Testis (tissue), 2 donors: ENCODE measurements at regions not wholly inside any gene's neighbourhood (a gene's known extent, or its start where the extent isn't known, plus 50 kb on each side); places are given as distances from the start of the nearest gene placed in this dataset.

Experiments
- DNase-seq: peaks from one replicate; pipeline ENCODE4 v3.0.0-alpha.2; 2019
- H3K27ac ChIP-seq, 2 donors: fragments of 200-600 bp; sonication (generic); one replicate each; pipeline ENCODE4 v1.5.1; 2019
- H3K27me3 ChIP-seq: fragments of 200-600 bp; sonication (generic); one replicate; pipeline ENCODE4 v1.5.1; 2019
- H3K36me3 ChIP-seq: fragments of 200-600 bp; sonication (generic); one replicate; pipeline ENCODE4 v1.5.1; 2017; ENCODE audit warnings: low read depth; ENCODE audit errors: missing control alignments
- H3K4me1 ChIP-seq: fragments of 200-600 bp; sonication (generic); one replicate; pipeline ENCODE4 v1.5.1; 2019
- H3K4me3 ChIP-seq, 2 donors: fragments of 200-600 bp; sonication (generic); one replicate each; pipeline ENCODE4 v1.5.1; 2017 to 2019
- H3K9me3 ChIP-seq: fragments of 200-600 bp; sonication (generic); one replicate; pipeline ENCODE4 v1.5.1; 2017
- POLR2A ChIP-seq: fragments of 450-650 bp; IDR thresholded peaks from one replicate; pipeline ENCODE4 v1.6.1; 2017; ENCODE audit warnings: antibody characterized with exemption, mild to moderate bottlenecking, moderate library complexity
- WGBS, 2 donors: methylation state at CpG; one replicate each; pipeline ENCODE4 v1.1.5; 2018; 5-methylcytosine and 5-hydroxymethylcytosine counted together
- intact Hi-C: fragments of 100-400 bp; cut with DNase I; formaldehyde crosslinking; loops from one replicate; pipeline ENCODE4 v1.15.1; 2023; ENCODE audit warnings: low total_unique reads
- TF ChIP-seq, protein P1 (sequence below), 3 experiments: fragments of 450-650 bp in 2 of 3; fragments of 200-600 bp in 1 of 3; sonication (generic) in 1 of 3; IDR thresholded peaks; one replicate each; pipeline ENCODE4 v1.5.1; 2016 to 2019; ENCODE audit warnings: antibody characterized with exemption in 3 of 3, mild to moderate bottlenecking in 2 of 3, moderate library complexity in 1 of 3

GRCh38 chr7:113787106-113787505 lies 131.7 kb downstream of the PPP1R3A start:
- Histone ChIP-seq H3K4me3 (no peak overlapping the region), H3K4me1 (no peaks in the 10 kb centered on the region), H3K27ac (no peak overlapping the region), H3K9me3 (no peaks in the 10 kb centered on the region), H3K27me3 (no peaks in the 10 kb centered on the region), H3K36me3 (no peaks in the 10 kb centered on the region)
- DNase-seq, result no peak
- WGBS, 2 donors, result 87 to 88% methylated on average over 2 of the region's 2 CpGs
- intact Hi-C loops, result no loop called here
- TF ChIP-seq POLR2A, result no peak

GRCh38 chr7:113784956-113785355 lies 133.9 kb downstream of the PPP1R3A start:
- Histone ChIP-seq H3K27ac (no peak overlapping the region), H3K4me1 (no peaks in the 10 kb centered on the region), H3K9me3 (no peaks in the 10 kb centered on the region), H3K36me3 (no peaks in the 10 kb centered on the region), H3K27me3 (no peaks in the 10 kb centered on the region), H3K4me3 (no peak overlapping the region)
- WGBS, 2 donors, result 76 to 90% methylated on average over 3 of the region's 3 CpGs
- DNase-seq, result no peak
- TF ChIP-seq POLR2A, result no peak
- TF ChIP-seq, protein P1, sequence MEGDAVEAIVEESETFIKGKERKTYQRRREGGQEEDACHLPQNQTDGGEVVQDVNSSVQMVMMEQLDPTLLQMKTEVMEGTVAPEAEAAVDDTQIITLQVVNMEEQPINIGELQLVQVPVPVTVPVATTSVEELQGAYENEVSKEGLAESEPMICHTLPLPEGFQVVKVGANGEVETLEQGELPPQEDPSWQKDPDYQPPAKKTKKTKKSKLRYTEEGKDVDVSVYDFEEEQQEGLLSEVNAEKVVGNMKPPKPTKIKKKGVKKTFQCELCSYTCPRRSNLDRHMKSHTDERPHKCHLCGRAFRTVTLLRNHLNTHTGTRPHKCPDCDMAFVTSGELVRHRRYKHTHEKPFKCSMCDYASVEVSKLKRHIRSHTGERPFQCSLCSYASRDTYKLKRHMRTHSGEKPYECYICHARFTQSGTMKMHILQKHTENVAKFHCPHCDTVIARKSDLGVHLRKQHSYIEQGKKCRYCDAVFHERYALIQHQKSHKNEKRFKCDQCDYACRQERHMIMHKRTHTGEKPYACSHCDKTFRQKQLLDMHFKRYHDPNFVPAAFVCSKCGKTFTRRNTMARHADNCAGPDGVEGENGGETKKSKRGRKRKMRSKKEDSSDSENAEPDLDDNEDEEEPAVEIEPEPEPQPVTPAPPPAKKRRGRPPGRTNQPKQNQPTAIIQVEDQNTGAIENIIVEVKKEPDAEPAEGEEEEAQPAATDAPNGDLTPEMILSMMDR (IDR thresholded peaks at IDR 0.05), result no peak
- intact Hi-C loops, result no loop called here

GRCh38 chr7:113784316-113784715 lies 134.5 kb downstream of the PPP1R3A start:
- no peaks in the 10 kb centered on the region for H3K4me1 ChIP-seq
- no peaks in the 10 kb centered on the region for H3K27me3 ChIP-seq
- 80% methylated on average over 2 of the region's 2 CpGs for WGBS, 2 donors
- H3K36me3 ChIP-seq, result no peaks in the 10 kb centered on the region
- TF ChIP-seq POLR2A, result no peak
- TF ChIP-seq, protein P1 (IDR thresholded peaks at IDR 0.05), result no peak
- intact Hi-C loops, result no loop called here
- no peak for DNase-seq
- H3K4me3 ChIP-seq, result no peak overlapping the region
- no peaks in the 10 kb centered on the region for H3K9me3 ChIP-seq
- no peak overlapping the region for H3K27ac ChIP-seq

DNA sequence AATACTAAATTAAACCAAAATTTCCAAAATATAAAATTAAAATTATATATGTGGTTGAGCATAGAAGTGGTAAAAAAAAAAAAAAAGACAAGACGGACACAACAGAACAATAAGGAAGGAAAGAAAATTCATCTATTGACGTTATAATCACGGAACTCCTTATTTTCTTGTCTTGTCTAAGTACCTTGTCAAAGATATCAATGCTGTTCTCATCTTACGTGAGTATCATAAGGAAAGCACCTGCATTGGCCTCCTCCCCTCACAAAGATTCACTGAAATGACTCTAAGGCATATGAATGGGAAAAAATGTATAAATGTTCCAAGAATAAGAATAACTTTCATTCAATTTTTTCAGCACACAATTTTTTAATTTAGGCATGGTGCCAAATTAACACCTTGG lies 135.4 kb downstream of the PPP1R3A start:
- Histone ChIP-seq H3K9me3 (no peaks in the 10 kb centered on the region), H3K27ac (no peak overlapping the region), H3K36me3 (no peaks in the 10 kb centered on the region), H3K4me1 (no peaks in the 10 kb centered on the region), H3K27me3 (no peaks in the 10 kb centered on the region), H3K4me3 (no peak overlapping the region)
- WGBS, 2 donors, result 89 to 91% methylated on average over 4 of the region's 4 CpGs
- DNase-seq, result no peak
- intact Hi-C loops, result no loop called here
- no peak for TF ChIP-seq POLR2A
- TF ChIP-seq, protein P1 (IDR thresholded peaks at IDR 0.05), result no peak

GRCh38 chr7:113775804-113776203 lies 143.0 kb downstream of the PPP1R3A start:
- WGBS, 2 donors, result 83 to 92% methylated on average over 1 of the region's 1 CpG
- H3K4me3 ChIP-seq, result no peak overlapping the region
- intact Hi-C loops, result no loop called here
- no peak overlapping the region for H3K27ac ChIP-seq
- no peaks in the 10 kb centered on the region for H3K36me3 ChIP-seq
- no peak for DNase-seq
- TF ChIP-seq POLR2A, result no peak
- TF ChIP-seq, protein P1 (IDR thresholded peaks at IDR 0.05), result no peak
- no peaks in the 10 kb centered on the region for H3K27me3 ChIP-seq
- no peaks in the 10 kb centered on the region for H3K4me1 ChIP-seq
- no peaks in the 10 kb centered on the region for H3K9me3 ChIP-seq
